Pulmonary artery endothelial cell (primary cell): ENCODE measurements at regions not wholly inside any gene's neighbourhood (a gene's known extent, or its start where the extent isn't known, plus 50 kb on each side); places are given as distances from the start of the nearest gene placed in this dataset.
"Not testable (repeated sequence)": the region's sequence is repeated elsewhere in the genome, so short reads cannot be mapped to it uniquely, and the experiment has no call there.

Source experiments
- DNase-seq: peaks from one replicate; pipeline ENCODE4 v3.0.0-alpha.2; 2011; ENCODE audit warnings: low read depth, low spot score

- DNase-seq, result no peak
Measured at GRCh38 chr12:124674937-124675336, 107.5 kb upstream of the NCOR2 start.

DNA sequence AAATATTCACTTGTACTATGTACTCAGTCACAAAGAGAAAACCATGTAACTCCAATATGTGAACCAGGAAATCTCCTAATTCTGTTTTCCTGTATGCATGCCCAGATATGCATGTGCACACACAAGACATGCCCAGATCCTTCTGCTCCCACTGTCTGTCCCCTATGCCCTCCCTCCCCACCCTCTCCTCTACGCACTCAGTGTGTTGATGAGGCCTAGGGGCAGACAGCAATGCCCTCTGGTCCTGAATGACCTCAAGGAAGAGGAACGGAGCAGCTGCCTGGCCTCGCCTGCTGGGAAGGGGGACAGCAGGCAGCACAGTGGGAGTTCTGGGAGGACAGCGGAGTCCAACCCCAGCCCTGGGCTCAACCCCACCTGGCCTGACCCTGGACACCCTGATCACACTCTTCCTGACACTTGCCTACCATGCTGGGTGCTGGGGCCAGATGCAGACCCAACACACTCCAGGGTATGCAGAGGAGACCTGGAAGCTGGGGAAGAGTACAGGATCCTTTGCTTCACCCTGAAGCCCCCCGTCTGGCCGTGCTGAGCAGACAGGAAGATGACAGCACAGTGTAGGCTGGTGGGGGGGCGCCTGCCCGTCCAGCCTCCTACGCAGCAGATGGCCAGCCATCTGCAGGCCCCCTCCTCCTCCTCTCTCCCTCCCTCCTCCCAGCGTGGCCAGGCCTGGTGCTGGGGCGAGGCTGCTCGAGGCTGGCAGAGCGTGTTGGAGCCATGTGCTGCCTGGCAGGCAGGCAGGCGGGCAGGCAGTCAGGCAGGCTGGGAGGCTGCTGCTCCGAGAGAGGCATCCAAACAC is 106.6 kb upstream of the NCOR2 start:
- no peak for DNase-seq

GRCh38 chr12:124669271-124669721 is 101.9 kb upstream of the NCOR2 start:
- DNase-seq, result not testable (repeated sequence)

GRCh38 chr12:124668602-124669001 is 101.2 kb upstream of the NCOR2 start:
- DNase-seq, result no peak

DNA sequence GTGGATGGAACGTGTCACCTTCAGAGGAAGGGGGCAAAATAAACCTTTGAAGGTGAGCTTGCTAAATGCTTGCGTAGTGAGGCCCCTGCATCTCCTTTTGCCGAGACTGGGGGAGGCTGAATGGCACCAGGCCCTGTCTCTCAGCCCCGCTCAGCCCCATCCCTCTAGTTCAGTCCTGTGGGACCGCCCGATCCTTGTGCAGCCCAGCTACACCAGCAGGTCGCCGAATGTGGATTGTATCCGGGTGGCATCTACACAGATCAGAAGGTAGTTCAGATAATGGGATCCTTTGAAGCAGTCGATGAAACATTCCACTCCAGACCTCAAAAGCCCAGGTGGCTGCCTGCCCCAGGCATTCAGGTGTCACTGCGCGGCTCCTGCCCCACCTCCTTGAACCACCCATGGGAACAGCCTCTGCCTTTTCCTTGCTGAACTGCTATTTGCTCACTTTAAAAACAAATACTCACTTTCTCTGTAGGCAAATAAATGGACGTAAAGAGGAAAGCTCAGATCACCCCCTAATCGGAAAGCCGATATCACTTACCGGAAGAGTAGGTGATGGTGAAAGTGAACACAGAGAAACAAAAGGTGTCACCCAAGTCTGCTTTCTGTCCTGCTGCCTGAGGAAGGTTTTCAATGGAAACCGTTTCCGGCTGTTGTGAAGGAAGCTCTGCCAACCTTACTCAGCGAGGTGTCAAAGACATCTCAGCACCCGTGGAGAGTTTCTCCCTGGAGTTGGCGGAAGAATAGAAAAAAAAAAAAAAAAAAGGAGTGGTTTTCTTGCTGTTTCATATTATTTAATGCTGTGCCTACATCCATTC is 100.3 kb upstream of the NCOR2 start:
- DNase-seq, result no peak

DNA sequence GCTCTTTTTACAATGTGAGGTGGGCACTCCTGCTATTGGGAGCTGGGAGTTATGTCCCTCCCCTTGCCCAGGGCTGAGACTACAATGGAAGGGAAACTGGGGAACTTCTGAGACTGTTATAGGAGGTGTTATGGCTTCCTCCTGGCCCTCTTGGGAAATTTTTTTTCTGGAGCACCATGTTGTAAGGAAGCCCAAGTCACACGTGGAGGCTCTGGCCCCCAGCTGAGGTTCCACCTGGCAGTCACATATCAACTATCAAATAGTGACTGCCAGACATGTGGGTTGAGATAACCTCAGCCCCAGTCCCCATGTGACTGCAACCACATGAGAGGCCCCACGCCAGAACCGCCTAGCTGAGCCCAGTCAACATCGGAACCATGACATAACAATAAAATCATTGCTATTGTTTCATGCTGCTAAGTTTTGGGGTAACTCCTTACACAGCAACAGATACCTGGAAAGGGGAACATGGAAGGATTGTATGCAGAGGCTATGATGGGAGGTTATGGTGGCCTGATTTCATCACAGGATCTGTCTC is 99.4 kb upstream of the NCOR2 start:
- DNase-seq, result no peak

- DNase-seq, result no peak
Measured at GRCh38 chr12:124665511-124665910, 98.1 kb upstream of the NCOR2 start.

- no peak for DNase-seq
Measured at GRCh38 chr12:124664395-124665111, 97.1 kb upstream of the NCOR2 start.

DNA sequence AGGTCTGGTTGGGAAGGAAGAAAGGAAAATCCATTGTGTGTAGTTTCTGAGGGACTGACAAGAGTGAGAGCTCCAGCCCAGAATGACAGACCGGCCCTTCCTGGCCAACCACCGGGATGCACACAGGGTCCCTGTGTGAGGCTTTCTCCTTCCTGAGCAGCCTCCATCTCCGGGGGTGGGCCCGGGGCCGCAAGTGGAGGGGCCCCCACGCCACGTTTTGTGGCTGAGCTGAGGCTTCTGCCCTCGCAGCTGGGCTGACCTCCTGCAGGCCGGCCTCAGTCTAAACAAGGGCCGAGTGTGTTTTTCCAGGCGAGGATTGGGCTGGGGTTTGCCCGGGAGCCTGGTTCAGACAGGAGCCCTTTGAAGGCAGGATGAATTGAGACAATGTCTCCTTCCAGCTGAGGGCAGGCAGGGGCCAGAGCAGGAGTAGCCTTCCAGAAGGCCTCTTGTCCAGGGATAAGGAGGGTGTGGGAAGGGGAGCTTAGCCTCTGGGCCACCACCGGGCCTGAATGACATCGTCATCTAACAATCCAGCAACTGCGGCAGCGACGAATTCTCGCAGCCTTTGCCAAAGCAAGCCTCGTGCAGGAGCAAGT is 96.5 kb upstream of the NCOR2 start:
- DNase-seq, result no peak

DNA sequence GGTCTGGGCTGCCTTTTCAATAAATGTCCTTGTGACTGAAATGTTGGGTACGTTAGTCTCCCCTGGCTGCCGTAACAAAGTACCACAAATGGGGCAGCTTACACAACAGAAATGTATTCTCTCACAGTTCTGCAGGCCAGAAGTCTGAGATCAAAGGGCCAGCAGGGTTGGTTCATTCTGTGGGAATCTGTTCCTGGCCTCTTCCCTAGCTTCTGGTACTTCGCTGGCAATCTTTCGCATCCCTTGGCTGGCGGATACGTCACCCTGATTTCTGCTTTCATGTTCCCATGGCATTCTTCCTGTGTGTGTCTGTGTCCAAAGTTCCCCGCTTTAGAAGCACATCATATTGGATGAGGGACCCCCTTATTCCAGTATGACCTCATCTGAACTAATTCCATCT is 95.8 kb upstream of the NCOR2 start:
- no peak for DNase-seq

DNA sequence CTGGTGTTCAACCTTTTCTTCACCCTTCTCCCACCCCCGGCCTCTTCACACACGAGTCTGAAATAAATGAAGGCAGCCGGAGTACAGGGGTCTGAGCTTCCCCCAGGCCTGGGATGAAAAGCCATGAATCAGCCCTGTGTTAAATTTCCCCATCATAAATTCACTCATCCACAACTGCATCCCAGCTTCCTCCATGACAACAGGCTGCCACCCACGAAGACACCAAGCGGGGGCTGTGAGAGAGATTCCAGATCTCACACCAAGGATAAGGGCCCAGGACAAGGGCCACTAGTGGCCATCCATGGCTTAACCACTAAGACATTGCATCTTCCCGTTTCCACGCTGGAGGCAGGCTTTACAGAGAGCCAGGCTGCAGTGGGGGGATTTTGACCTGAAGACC is 93.9 kb upstream of the NCOR2 start:
- DNase-seq, result no peak

- DNase-seq, result no peak
Measured at GRCh38 chr12:124660851-124661250, 93.4 kb upstream of the NCOR2 start.

DNA sequence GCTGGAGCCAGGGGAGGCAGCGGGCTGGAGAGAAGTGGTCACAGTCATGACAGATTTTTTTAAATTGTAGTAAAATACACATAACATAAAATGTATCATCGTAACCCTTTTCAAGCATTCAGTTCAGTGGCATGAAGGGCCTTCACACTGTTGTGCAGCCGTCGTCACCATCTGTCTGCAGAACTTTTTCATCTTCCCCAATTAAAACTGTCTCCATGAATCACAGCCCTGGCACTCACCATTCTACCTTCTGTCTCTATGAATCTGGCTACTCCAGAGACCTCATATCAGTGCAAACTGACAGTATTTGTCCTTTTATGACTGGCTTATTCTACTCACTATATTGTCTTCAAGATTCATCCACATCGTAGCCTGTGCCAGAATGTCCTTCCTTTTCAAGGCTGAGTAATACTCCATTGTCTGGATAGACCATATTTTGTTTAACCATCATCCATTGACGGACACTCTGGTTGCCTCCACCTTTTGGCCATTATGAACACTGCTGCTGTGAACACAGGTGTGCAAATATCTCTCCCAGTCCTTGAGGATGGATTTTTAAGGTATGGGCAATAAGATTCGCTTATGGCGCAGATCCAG is 91.5 kb upstream of the NCOR2 start:
- DNase-seq, result no peak

DNA sequence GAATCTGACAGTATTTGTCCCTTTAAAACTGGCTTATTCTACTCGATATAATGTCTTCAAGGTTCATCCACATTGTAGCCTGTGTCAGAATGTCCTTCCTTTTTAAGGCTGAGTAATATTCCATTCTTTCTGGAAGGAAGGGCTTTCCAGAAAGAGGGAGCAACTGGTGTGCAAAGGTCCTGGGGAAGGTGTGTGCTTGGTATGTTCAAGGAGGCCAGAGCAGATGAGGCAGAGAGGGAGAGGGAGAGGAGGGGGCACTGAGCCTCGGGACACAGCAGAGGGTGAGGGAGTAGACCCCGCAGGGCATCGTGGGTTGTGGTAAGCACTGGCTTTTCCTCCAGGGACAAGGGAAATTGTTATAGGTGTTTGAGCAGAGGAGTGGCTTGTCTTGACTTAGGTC is 90.9 kb upstream of the NCOR2 start:
- no peak for DNase-seq

- no peak for DNase-seq
Measured at GRCh38 chr12:124656947-124657434, 89.6 kb upstream of the NCOR2 start.

DNA sequence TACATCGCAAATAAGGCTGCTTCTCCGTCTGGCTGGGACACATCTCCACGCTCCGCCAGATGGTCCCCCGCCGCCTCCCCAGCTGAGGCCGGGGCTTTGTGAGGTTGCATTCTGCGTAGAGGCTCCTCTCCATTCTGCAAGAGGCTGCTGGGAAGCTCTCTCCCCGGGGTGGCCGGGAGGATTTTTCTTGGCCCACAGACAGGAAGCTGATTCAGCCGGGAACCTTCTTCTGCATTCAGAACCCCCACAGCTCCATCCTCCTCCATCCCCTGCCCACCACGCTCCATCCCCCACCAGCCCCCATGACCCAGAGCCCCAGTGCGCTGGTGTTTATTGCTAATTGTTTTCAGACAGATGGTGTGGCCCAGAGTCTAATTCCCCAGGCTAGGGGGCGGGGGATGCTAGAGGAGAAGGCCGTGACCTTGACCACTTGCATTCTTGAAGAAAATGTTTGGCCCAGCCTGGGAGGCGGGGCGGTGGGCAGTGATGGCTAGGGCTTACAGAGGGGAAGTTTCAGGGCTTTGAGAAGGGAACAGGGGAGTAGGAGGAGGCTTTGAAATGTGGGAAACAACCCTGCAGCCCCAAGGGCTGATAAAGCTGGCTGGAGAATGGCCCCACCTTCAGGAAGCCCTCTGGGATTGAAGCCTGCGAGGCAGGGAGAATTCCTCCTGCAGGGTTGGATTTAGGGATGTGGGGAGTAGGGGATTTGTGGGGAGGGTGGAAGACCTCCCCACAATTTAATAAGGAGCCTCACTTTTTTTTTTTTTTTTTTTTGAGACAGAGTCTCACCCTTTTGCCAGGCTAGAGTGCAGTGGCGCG is 88.5 kb upstream of the NCOR2 start:
- DNase-seq, result peak; percentile 47

- DNase-seq, result peak; percentile 20
Measured at GRCh38 chr12:124655048-124655697, 87.8 kb upstream of the NCOR2 start.

GRCh38 chr12:124654666-124655047 is 87.2 kb upstream of the NCOR2 start:
- DNase-seq, result no peak

GRCh38 chr12:124653169-124653931 is 85.9 kb upstream of the NCOR2 start:
- DNase-seq, result no peak
